CD14-positive monocyte (primary cell): ENCODE measurements at regions not wholly inside any gene's neighbourhood (a gene's known extent, or its start where the extent isn't known, plus 50 kb on each side); places are given as distances from the start of the nearest gene placed in this dataset.

ENCODE experiments used
- DNase-seq, 3 donors: peaks; one replicate each; pipeline ENCODE4 v3.0.0-alpha.2; 2011 to 2022
- H2AFZ ChIP-seq: 2 replicates; pipeline ENCODE4 v1.6.0; 2012; ENCODE audit warnings: mild to moderate bottlenecking, low read depth, low read length, inconsistent platforms; ENCODE audit not compliant: insufficient read depth, poor library complexity, severe bottlenecking
- H3K27ac ChIP-seq, 2 donors: 1 replicate in 1 of 2; 2 replicates in 1 of 2; pipeline ENCODE4 v1.5.1; 2012 to 2013; ENCODE audit warnings: low read length in 2 of 2, control low read depth in 1 of 2, inconsistent platforms in 1 of 2, low read depth in 1 of 2, mild to moderate bottlenecking in 1 of 2
- H3K27me3 ChIP-seq, 2 donors: one replicate each; pipeline versions ENCODE4 v1.6.0 to v1.6.1; 2011 to 2013; ENCODE audit warnings: low read length in 2 of 2; ENCODE audit not compliant: control insufficient read depth in 2 of 2, insufficient read depth in 2 of 2
- H3K36me3 ChIP-seq, 2 donors: replicated peaks in 1 of 2; 1 replicate in 1 of 2; 2 replicates in 1 of 2; pipeline versions ENCODE4 v1.5.1 to v1.6.1; 2012 to 2013; ENCODE audit warnings: low read length in 2 of 2, control low read depth in 1 of 2, inconsistent platforms in 1 of 2, mild to moderate bottlenecking in 1 of 2; ENCODE audit not compliant: insufficient read depth in 2 of 2, control insufficient read depth in 1 of 2
- H3K4me1 ChIP-seq, 2 donors: 1 replicate in 1 of 2; 2 replicates in 1 of 2; pipeline versions ENCODE4 v1.5.1 to v1.6.1; 2012 to 2013; ENCODE audit warnings: low read length in 2 of 2, control low read depth in 1 of 2, inconsistent platforms in 1 of 2, mild to moderate bottlenecking in 1 of 2, moderate library complexity in 1 of 2; ENCODE audit not compliant: insufficient read depth in 2 of 2, control insufficient read depth in 1 of 2
- H3K4me2 ChIP-seq: replicated peaks from 2 replicates; pipeline ENCODE3; 2012; ENCODE audit warnings: low read length, moderate library complexity, mild to moderate bottlenecking; ENCODE audit not compliant: poor library complexity, severe bottlenecking; ENCODE audit errors: extremely low read depth
- H3K4me3 ChIP-seq, 3 experiments: fragments of 200-600 bp in 1 of 3; sonication (generic) in 1 of 3; replicated peaks in 1 of 3; 1 replicate in 2 of 3; 2 replicates in 1 of 3; pipeline ENCODE4 v1.5.1; 2011 to 2013; ENCODE audit warnings: low read length in 3 of 3, mild to moderate bottlenecking in 3 of 3, control low read depth in 2 of 3, low read depth in 2 of 3, inconsistent platforms in 1 of 3, moderate library complexity in 1 of 3
- H3K79me2 ChIP-seq: 2 replicates; pipeline ENCODE4 v1.6.0; 2012; ENCODE audit warnings: mild to moderate bottlenecking, control low read depth, inconsistent platforms, low read length, moderate library complexity; ENCODE audit not compliant: insufficient read depth
- H3K9ac ChIP-seq: 2 replicates; pipeline ENCODE4 v1.6.0; 2017; ENCODE audit warnings: low read length, mild to moderate bottlenecking; ENCODE audit not compliant: insufficient read depth, poor library complexity, severe bottlenecking
- H3K9me3 ChIP-seq, 2 donors: replicated peaks in 1 of 2; 1 replicate in 1 of 2; 2 replicates in 1 of 2; pipeline versions ENCODE4 v1.5.1 to v1.6.1; 2012 to 2013; ENCODE audit warnings: low read length in 2 of 2, control low read depth in 1 of 2; ENCODE audit not compliant: control insufficient read depth in 1 of 2, insufficient read depth in 1 of 2
- H4K20me1 ChIP-seq: 2 replicates; pipeline ENCODE4 v1.6.0; 2012; ENCODE audit warnings: mild to moderate bottlenecking, low read length, control low read depth, moderate library complexity; ENCODE audit not compliant: insufficient read depth
- H3K27ac Mint-ChIP-seq, 7 donors: one replicate each; pipeline ENCODE4 v1.8.0; 2020; ENCODE audit warnings: mild to moderate bottlenecking in 7 of 7, mixed read lengths in 7 of 7, moderate library complexity in 6 of 7, inconsistent platforms in 2 of 7
- H3K27me3 Mint-ChIP-seq, 3 donors: one replicate each; pipeline ENCODE4 v1.8.0; 2021 to 2022; ENCODE audit warnings: low read depth in 3 of 3, mild to moderate bottlenecking in 3 of 3, mixed read lengths in 3 of 3, moderate library complexity in 3 of 3, inconsistent platforms in 1 of 3
- H3K36me3 Mint-ChIP-seq, 2 donors: one replicate each; pipeline ENCODE4 v1.8.0; 2020; ENCODE audit warnings: mixed read lengths in 2 of 2, inconsistent platforms in 1 of 2, mild to moderate bottlenecking in 1 of 2
- H3K4me1 Mint-ChIP-seq: one replicate; pipeline ENCODE4 v1.8.0; 2020; ENCODE audit warnings: mild to moderate bottlenecking, mixed read lengths
- H3K4me3 Mint-ChIP-seq, 2 donors: one replicate each; pipeline ENCODE4 v1.8.0; 2020; ENCODE audit warnings: mild to moderate bottlenecking in 2 of 2, mixed read lengths in 2 of 2, moderate library complexity in 1 of 2
- H3K9me3 Mint-ChIP-seq, 7 donors: one replicate each; pipeline ENCODE4 v1.8.0; 2020 to 2022; ENCODE audit warnings: mixed read lengths in 7 of 7, mild to moderate bottlenecking in 6 of 7, moderate library complexity in 6 of 7, inconsistent platforms in 2 of 7
- CTCF ChIP-seq: fragments of 200-600 bp; IDR thresholded peaks from one replicate; pipeline ENCODE4 v1.8.0; 2022; ENCODE audit warnings: antibody characterized with exemption, mild to moderate bottlenecking
- WGBS: methylation state at CpG from one replicate; pipeline ENCODE4 v1.1.5; 2013; ENCODE audit warnings: missing lambda C conversion rate; ENCODE audit not compliant: insufficient coverage; 5-methylcytosine and 5-hydroxymethylcytosine counted together
- intact Hi-C, 2 donors: fragments of 100-400 bp; cut with micrococcal nuclease; formaldehyde crosslinking; loops; one replicate each; pipeline versions ENCODE4 v1.15.0 to v1.15.1; 2023

- DNase-seq = no peak
- Histone ChIP-seq H3K27me3 (no peaks in the 10 kb centered on the region), H3K9ac (no peak overlapping the region), H4K20me1 (no peaks in the 10 kb centered on the region), H3K79me2 (no peaks in the 10 kb centered on the region), H3K36me3 (no peaks in the 10 kb centered on the region), H3K4me2 (no peak overlapping the region), H3K27ac (no peak overlapping the region), H3K4me3 (no peak overlapping the region), H3K9me3 (no peaks in the 10 kb centered on the region), H2AFZ (no peak overlapping the region), H3K4me1 (no peaks in the 10 kb centered on the region)
- peaks cover 0 to 2% (median 0%) of the 10 kb centered on the region in 7 donors for H3K9me3 Mint-ChIP-seq
- peaks cover 0 to 5% (median 0%) of the 10 kb centered on the region in 3 donors for H3K27me3 Mint-ChIP-seq
- no peak overlapping the region for H3K4me3 Mint-ChIP-seq
- intact Hi-C loops = no loop called here
- no peak overlapping the region for H3K27ac Mint-ChIP-seq
- no CpG with 5 or more reads among the region's 5 CpGs for WGBS
- peak; percentile 52 for TF ChIP-seq CTCF
- no peaks in the 10 kb centered on the region for H3K4me1 Mint-ChIP-seq
- no peaks in the 10 kb centered on the region for H3K36me3 Mint-ChIP-seq
Observed at GRCh38 chr11:28697920-28698827, 590.0 kb downstream of the METTL15 start.

- 80% methylated on average over 1 of the region's 1 CpG for WGBS
- H3K4me1 ChIP-seq = no peaks in the 10 kb centered on the region
- H3K36me3 ChIP-seq = no peaks in the 10 kb centered on the region
- no peaks in the 10 kb centered on the region for H3K79me2 ChIP-seq
- Mint-ChIP-seq H3K4me3 (no peak overlapping the region), H3K27ac (no peak overlapping the region), H3K27me3 (peaks cover 0 to 2% (median 0%) of the 10 kb centered on the region in 3 donors), H3K36me3 (no peaks in the 10 kb centered on the region), H3K9me3 (peaks cover 0 to 3% (median 0%) of the 10 kb centered on the region in 7 donors), H3K4me1 (no peaks in the 10 kb centered on the region)
- no peaks in the 10 kb centered on the region for H3K9me3 ChIP-seq
- no peak overlapping the region for H2AFZ ChIP-seq
- no peaks in the 10 kb centered on the region for H3K27me3 ChIP-seq
- H3K4me2 ChIP-seq = no peak overlapping the region
- no peaks in the 10 kb centered on the region for H4K20me1 ChIP-seq
- DNase-seq = no peak
- H3K9ac ChIP-seq = no peak overlapping the region
- H3K4me3 ChIP-seq = no peak overlapping the region
- intact Hi-C loops = no loop called here
- TF ChIP-seq CTCF = no peak
- H3K27ac ChIP-seq = no peak overlapping the region
Observed at GRCh38 chr11:28696591-28696990, 588.4 kb downstream of the METTL15 start.
